SH-SY5Y (cell line): ENCODE measurements at regions not wholly inside any gene's neighbourhood (a gene's known extent, or its start where the extent isn't known, plus 50 kb on each side); places are given as distances from the start of the nearest gene placed in this dataset.

ENCODE experiments used
- GATA2 ChIP-seq: IDR thresholded peaks from 2 replicates; pipeline ENCODE4 v1.6.1; 2011; ENCODE audit warnings: mild to moderate bottlenecking, low read depth, low read length
- GATA3 ChIP-seq: IDR thresholded peaks from 2 replicates; pipeline ENCODE4 v1.6.1; 2011; ENCODE audit warnings: low read depth, mild to moderate bottlenecking, low read length, moderate library complexity

DNA sequence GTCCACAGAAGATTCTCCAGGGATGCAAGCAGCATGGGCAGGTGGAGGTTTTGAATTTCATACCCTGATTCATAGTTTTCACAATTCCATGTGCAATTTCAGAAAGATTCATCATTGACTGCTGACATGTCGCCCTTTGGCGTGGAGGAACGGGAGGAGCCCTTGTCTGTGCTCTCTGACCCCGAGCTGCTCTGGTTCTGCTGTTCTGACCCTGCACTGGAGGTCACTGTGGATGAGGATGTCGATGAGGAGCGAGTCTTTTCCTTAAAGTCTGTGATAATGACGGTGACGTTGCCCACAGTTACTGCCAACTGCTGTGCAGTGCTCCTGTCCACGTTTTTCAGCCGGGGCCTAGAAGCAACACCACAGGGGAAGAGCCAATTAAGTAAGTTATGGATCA lies 470.0 kb downstream of the SHQ1 start:
- TF ChIP-seq GATA2 (no peak), GATA3 (no peak)
